ENCODE measurements at regions not wholly inside any gene's neighbourhood (a gene's known extent, or its start where the extent isn't known, plus 50 kb on each side); places are given as distances from the start of the nearest gene placed in this dataset.

- Histone ChIP-seq H3K4me2 (ENCODE audit: low read length) (no peak overlapping the region), H3K27ac (ENCODE audit: low read depth, low read length) (no peak overlapping the region), H3K9me3 (ENCODE audit: insufficient read depth, low read depth, low read length) (no peaks in the 10 kb centered on the region), H3K27me3 (ENCODE audit: insufficient read depth, low read length) (no peaks in the 10 kb centered on the region), H2AFZ (ENCODE audit: low read depth, low read length) (no peak overlapping the region), H3K4me3 (ENCODE audit: insufficient read depth, low read depth, low read length) (no peak overlapping the region), H3K36me3 (ENCODE audit: insufficient read depth, low read length) (no peaks in the 10 kb centered on the region), H4K20me1 (ENCODE audit: insufficient read depth, low read length) (no peaks in the 10 kb centered on the region), H3K79me2 (ENCODE audit: insufficient read depth, low read length) (no peaks in the 10 kb centered on the region), H3K4me1 (ENCODE audit: insufficient read depth, low read length) (peaks cover 8% of the 10 kb centered on the region), H3K9ac (ENCODE audit: low read length) (no peak overlapping the region)
- Mint-ChIP-seq H3K4me1 (ENCODE audit: low read depth, unreplicated experiment) (no peaks in the 10 kb centered on the region), H3K27me3 (ENCODE audit: low read depth, unreplicated experiment) (no peaks in the 10 kb centered on the region), H3K27ac (ENCODE audit: unreplicated experiment) (no peak overlapping the region), H3K9me3 (ENCODE audit: unreplicated experiment) (no peaks in the 10 kb centered on the region), H3K36me3 (ENCODE audit: low read depth, unreplicated experiment) (no peaks in the 10 kb centered on the region), H3K4me3 (ENCODE audit: unreplicated experiment) (no peak overlapping the region)
- peak; percentile 36 for DNase-seq (ENCODE audit: low read depth)
- no peak for FAIRE-seq
- no peak for TF ChIP-seq EZH2 (IDR thresholded peaks at IDR 0.05; ENCODE audit: insufficient read depth, low read length)
- TF ChIP-seq, protein P1, sequence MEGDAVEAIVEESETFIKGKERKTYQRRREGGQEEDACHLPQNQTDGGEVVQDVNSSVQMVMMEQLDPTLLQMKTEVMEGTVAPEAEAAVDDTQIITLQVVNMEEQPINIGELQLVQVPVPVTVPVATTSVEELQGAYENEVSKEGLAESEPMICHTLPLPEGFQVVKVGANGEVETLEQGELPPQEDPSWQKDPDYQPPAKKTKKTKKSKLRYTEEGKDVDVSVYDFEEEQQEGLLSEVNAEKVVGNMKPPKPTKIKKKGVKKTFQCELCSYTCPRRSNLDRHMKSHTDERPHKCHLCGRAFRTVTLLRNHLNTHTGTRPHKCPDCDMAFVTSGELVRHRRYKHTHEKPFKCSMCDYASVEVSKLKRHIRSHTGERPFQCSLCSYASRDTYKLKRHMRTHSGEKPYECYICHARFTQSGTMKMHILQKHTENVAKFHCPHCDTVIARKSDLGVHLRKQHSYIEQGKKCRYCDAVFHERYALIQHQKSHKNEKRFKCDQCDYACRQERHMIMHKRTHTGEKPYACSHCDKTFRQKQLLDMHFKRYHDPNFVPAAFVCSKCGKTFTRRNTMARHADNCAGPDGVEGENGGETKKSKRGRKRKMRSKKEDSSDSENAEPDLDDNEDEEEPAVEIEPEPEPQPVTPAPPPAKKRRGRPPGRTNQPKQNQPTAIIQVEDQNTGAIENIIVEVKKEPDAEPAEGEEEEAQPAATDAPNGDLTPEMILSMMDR (IDR thresholded peaks at IDR 0.05; ENCODE audit: insufficient read depth, low read depth, low read length), result no peak
Observed at GRCh38 chr12:91662021-91662420, 479.4 kb upstream of the DCN start.

- Histone ChIP-seq H2AFZ (ENCODE audit: low read depth, low read length) (no peak overlapping the region), H3K79me2 (ENCODE audit: insufficient read depth, low read length) (no peaks in the 10 kb centered on the region), H4K20me1 (ENCODE audit: insufficient read depth, low read length) (no peaks in the 10 kb centered on the region), H3K9me3 (ENCODE audit: insufficient read depth, low read depth, low read length) (no peaks in the 10 kb centered on the region), H3K27me3 (ENCODE audit: insufficient read depth, low read length) (no peaks in the 10 kb centered on the region), H3K4me2 (ENCODE audit: low read length) (no peak overlapping the region), H3K4me1 (ENCODE audit: insufficient read depth, low read length) (no peaks in the 10 kb centered on the region), H3K4me3 (ENCODE audit: insufficient read depth, low read depth, low read length) (no peak overlapping the region), H3K27ac (ENCODE audit: low read depth, low read length) (no peak overlapping the region), H3K36me3 (ENCODE audit: insufficient read depth, low read length) (no peaks in the 10 kb centered on the region), H3K9ac (ENCODE audit: low read length) (no peak overlapping the region)
- Mint-ChIP-seq H3K27ac (ENCODE audit: unreplicated experiment) (no peak overlapping the region), H3K27me3 (ENCODE audit: low read depth, unreplicated experiment) (no peaks in the 10 kb centered on the region), H3K4me3 (ENCODE audit: unreplicated experiment) (no peak overlapping the region), H3K4me1 (ENCODE audit: low read depth, unreplicated experiment) (no peaks in the 10 kb centered on the region), H3K9me3 (ENCODE audit: unreplicated experiment) (no peaks in the 10 kb centered on the region), H3K36me3 (ENCODE audit: low read depth, unreplicated experiment) (no peaks in the 10 kb centered on the region)
- no peak for DNase-seq (ENCODE audit: low read depth)
- TF ChIP-seq, protein P1 (IDR thresholded peaks at IDR 0.05; ENCODE audit: insufficient read depth, low read depth, low read length), result no peak
- TF ChIP-seq EZH2 (IDR thresholded peaks at IDR 0.05; ENCODE audit: insufficient read depth, low read length), result no peak
- FAIRE-seq, result no peak
Observed at GRCh38 chr12:91657032-91657431, 474.4 kb upstream of the DCN start.

GRCh38 chr12:91655966-91656365 lies 473.3 kb upstream of the DCN start:
- Histone ChIP-seq H3K27ac (ENCODE audit: low read depth, low read length) (no peak overlapping the region), H3K4me1 (ENCODE audit: insufficient read depth, low read length) (no peaks in the 10 kb centered on the region), H4K20me1 (ENCODE audit: insufficient read depth, low read length) (no peaks in the 10 kb centered on the region), H3K4me2 (ENCODE audit: low read length) (no peak overlapping the region), H3K9me3 (ENCODE audit: insufficient read depth, low read depth, low read length) (no peaks in the 10 kb centered on the region), H3K27me3 (ENCODE audit: insufficient read depth, low read length) (no peaks in the 10 kb centered on the region), H3K4me3 (ENCODE audit: insufficient read depth, low read depth, low read length) (no peak overlapping the region), H2AFZ (ENCODE audit: low read depth, low read length) (no peak overlapping the region), H3K79me2 (ENCODE audit: insufficient read depth, low read length) (no peaks in the 10 kb centered on the region), H3K36me3 (ENCODE audit: insufficient read depth, low read length) (no peaks in the 10 kb centered on the region), H3K9ac (ENCODE audit: low read length) (no peak overlapping the region)
- H3K9me3 Mint-ChIP-seq (ENCODE audit: unreplicated experiment), result peaks cover 4% of the 10 kb centered on the region
- H3K27ac Mint-ChIP-seq (ENCODE audit: unreplicated experiment), result no peak overlapping the region
- no peak for FAIRE-seq
- no peaks in the 10 kb centered on the region for H3K4me1 Mint-ChIP-seq (ENCODE audit: low read depth, unreplicated experiment)
- no peak overlapping the region for H3K4me3 Mint-ChIP-seq (ENCODE audit: unreplicated experiment)
- H3K36me3 Mint-ChIP-seq (ENCODE audit: low read depth, unreplicated experiment), result no peaks in the 10 kb centered on the region
- no peaks in the 10 kb centered on the region for H3K27me3 Mint-ChIP-seq (ENCODE audit: low read depth, unreplicated experiment)
- no peak for DNase-seq (ENCODE audit: low read depth)
- TF ChIP-seq, protein P1 (IDR thresholded peaks at IDR 0.05; ENCODE audit: insufficient read depth, low read depth, low read length), result no peak
- TF ChIP-seq EZH2 (IDR thresholded peaks at IDR 0.05; ENCODE audit: insufficient read depth, low read length), result no peak
